NCI-H345 treated with DMSO at 0.1 percent for 48 hours (cell line): ENCODE measurements at regions not wholly inside any gene's neighbourhood (a gene's known extent, or its start where the extent isn't known, plus 50 kb on each side); places are given as distances from the start of the nearest gene placed in this dataset.
"Not testable (repeated sequence)": the region's sequence is repeated elsewhere in the genome, so short reads cannot be mapped to it uniquely, and the experiment has no call there.

ENCODE experiments used
- DNase-seq: peaks from one replicate; lab custom pipeline; 2025; ENCODE audit not compliant: unreplicated experiment; lab: John Stamatoyannopoulos, UW

DNA sequence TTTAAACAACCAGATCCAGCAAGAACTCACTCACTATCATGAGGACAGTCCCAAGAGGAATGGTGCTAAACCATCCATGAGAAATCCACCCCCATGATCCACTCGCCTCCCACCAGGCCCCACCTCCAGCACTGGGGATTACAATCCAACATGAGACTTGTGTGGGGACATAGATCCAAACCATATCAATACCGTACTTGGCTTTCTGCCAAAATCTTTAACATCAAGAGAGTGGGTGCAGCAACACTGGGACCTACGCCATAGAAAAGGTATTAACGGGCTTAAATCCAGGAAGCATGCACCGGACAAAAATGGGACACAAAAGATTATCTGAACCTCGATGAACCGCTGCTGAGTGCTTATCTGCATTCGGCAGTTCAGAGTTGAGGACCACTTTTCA, 322.3 kb upstream of the ARID1B start:
- no peak for DNase-seq

DNA sequence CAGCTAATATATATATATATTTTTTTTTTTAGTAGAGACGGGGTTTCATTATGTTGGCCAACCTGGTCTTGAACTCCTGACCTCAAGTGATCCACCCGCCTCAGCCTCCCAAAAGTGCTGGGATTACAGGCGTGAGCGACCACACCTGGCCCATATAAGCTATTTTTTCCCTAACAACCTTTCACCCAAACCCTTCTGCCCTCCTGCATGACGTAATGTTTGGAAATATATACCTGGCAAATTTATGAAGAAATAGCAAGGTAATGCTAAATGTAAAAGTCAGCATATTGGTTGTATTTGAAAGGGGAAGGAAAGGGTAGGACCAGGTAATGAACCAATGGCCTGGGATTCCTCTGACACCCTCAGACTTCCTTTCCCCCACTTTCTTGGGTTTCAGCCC, 325.5 kb upstream of the ARID1B start:
- DNase-seq: no peak

DNA sequence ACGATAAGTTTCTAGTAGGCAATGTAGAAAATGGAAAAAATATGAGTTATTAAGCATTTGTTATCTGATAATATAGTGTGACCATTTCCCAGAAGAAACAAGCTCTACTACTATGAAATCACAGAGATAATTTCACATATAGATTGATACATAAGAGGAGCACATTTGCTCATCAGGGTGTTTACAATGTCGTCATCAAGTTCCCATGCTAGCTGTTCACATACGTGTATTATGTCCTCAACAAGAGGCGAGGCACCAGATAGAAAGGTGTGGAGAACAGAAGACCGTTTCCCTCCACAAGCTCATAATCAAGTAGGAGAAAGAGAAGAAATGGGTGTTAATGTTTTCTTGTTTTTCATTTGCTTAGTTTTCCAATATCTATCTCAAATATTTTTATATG, 326.1 kb upstream of the ARID1B start:
- DNase-seq: no peak

DNA sequence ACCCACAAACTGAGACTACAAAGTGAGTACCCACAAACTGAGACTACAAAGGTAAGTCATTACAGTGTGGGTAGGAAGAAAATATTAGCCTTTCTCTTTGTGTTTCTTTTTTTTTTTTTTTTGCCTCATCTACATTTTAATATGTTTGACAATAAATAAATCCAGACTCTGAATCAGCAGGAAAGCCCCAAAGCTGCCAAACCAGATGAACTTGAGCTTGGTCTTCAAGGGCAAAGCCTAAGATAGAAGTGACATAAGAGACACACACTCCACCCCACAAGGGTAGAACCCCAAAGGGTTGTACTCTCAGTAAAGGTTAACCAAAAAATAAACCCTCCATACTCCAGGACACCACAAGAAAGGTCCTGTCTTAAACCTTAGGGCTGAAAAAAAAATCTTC, 326.8 kb upstream of the ARID1B start:
- no peak for DNase-seq

GRCh38 chr6:156449569-156449968, 327.6 kb upstream of the ARID1B start:
- no peak for DNase-seq

- DNase-seq: no peak
Observed at GRCh38 chr6:156449128-156449527, 328.1 kb upstream of the ARID1B start.

DNA sequence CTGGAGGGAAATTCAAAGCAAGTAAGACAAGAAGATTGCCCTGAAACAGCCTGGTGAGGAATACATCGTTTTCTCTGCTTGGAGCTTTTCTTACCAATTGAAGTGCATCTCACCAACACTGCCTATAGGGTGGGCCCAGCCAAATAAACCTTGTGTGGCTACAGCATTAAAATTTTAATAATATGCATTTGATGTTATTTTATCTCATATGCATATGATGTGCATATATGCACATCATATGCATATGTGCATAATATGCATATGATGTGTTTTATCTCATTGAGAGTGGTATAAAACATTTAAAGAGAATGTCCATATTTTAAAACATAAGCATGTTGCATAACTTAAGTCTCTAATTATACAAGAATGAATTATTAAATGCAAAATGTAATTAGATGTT, 328.6 kb upstream of the ARID1B start:
- no peak for DNase-seq

- DNase-seq: no peak
Observed at GRCh38 chr6:156440688-156441087, 336.5 kb upstream of the ARID1B start.

GRCh38 chr6:156438350-156438923, 338.7 kb upstream of the ARID1B start:
- no peak for DNase-seq

DNA sequence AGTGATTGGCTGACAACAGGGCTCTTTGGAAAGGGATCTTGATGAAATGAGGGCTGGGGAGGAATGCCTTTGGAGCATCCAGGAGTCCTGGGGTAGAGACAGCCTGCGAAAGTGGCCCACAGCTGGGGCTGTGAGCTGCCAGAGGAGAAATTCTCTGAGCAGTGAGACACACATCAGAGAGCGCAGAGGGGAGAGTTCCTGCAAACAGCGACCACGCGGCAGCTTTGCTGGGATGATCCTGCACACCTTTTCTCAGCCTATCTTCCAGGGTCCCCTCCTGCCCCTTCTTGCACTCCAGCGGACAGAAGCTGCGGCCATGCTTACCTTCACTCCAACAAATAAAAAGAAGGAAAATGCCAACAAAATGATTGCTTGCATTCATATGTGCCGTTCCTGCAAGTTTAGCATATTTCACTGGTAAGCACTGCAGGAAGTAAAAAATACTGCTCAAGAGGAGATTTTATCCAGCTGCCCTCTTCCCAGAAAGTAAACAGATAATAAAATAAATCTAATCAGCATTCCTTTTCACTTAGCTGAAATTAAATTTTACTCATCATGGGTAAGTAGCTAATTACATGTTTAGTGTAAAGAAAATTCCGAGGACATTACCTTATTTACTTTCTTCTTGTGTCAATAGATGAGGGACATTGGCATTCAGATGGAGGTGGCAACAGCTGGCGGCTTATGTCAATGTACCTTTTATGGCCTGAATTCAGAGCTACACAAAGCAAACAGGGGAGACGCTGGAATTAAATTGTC, 339.9 kb upstream of the ARID1B start:
- peak; percentile 75 for DNase-seq

DNA sequence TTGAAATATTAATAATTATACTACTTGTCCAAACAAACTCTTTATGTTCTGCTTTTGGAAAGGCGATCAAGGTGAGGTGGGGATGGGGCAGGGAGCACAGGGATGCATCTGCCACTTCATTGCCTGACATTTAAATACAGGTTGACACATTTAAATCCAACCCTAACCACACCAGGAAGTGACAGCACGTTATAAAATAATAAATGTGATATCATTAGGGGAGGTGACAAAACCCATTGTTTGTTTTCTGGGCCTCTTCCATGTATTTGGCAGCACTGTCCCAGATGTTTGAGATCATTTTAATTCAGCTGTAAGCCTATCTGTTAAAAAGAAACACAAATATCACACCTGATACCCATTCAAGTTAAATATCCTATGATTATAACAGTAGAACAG, 342.4 kb upstream of the ARID1B start:
- no peak for DNase-seq

DNA sequence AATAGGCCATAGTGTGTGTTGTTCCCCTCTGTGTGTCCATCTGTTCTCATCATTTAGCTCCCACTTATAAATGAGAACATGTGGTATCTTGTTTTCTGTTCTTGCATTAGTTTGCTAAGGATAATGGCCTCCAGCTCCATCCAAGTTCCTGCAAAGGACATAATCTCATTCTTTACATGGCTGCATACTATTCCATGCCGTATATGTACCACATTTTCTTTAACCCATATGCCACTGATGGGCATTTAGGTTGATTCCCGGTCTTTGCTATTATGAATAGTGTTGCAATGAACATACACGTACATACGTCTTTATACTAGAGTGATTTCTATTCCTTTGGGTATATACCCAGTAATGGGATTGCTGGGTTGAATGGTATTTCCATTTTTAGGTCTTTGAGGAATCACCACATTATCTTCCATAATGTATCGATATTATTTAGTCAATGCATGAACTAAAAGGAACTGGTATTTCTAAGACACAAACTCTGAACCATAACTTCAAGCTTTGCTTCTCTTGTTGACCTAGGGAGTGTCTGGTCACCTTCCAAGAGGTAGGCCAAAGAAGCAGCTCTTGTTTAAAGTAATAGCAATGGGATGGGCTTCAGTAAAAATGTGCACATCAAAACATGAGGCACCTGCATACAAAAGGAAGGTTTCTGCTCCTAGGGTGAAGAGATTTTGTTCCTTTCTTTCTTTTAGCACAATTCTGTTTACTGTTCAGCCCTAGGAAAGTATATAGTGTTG, 343.0 kb upstream of the ARID1B start:
- no peak for DNase-seq

DNA sequence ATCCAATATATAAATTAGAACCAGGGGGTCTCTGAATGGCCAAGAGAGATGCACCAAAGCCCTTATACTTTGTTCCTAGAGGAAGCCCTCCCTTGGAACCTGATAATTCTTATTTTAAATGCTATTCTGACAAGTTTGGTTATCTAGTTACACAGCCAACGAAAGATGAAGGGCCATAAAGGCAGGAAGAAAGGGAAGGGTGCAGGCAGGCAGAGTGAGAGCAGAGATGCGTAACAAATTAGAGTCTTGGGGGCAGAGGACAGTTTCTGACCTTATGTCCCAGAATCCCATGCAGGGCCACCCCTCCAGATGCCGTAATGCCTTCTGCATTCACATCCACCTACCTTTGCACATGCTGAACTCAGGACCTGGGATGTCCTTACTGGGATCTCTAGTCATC, 344.6 kb upstream of the ARID1B start:
- no peak for DNase-seq

- DNase-seq: no peak
Observed at GRCh38 chr6:156430386-156430785, 346.8 kb upstream of the ARID1B start.

DNA sequence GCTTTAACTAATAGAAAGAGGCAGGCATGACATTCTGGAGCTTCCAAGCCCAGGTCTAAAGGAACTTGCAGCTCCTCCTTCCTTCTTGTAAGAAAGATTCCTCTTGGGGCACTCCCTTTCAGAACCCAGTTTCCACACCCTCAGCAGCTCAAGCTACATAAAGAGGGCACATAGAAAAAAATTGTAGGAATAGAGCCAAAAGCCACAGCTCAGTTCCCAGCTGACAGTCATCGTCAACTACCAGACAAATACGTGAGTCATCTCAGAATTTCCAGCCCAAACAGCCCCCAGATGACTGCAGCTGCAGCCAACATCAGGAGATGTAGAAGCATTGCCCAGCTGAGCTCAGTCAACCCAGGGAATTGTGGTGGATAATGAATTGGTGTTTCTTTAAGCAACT, 349.8 kb upstream of the ARID1B start:
- no peak for DNase-seq

- no peak for DNase-seq
Observed at GRCh38 chr6:156425359-156426020, 351.7 kb upstream of the ARID1B start.

GRCh38 chr6:156423829-156424228, 353.3 kb upstream of the ARID1B start:
- DNase-seq: no peak

- no peak for DNase-seq
Observed at GRCh38 chr6:156423075-156423474, 354.1 kb upstream of the ARID1B start.

DNA sequence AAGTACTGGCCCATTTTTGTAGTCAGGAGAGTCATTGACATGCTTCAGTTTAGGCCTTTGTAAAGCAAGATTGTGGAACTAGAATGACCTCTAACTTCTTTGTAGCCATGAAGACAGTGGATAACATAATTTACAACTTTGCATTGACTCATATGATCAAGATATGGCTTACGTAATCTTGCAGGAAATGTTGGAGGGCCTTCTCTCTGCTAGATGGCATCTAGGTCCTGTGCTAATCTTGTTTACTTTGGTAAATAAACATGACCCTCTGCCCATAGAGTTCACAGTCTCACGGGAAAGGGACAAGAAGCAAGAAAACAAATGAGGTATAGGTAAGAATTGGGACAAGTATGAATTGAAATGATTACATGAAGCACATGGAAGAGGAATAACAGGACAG, 355.2 kb upstream of the ARID1B start:
- no peak for DNase-seq

GRCh38 chr6:156421301-156421700, 355.9 kb upstream of the ARID1B start:
- DNase-seq: not testable (repeated sequence)

DNA sequence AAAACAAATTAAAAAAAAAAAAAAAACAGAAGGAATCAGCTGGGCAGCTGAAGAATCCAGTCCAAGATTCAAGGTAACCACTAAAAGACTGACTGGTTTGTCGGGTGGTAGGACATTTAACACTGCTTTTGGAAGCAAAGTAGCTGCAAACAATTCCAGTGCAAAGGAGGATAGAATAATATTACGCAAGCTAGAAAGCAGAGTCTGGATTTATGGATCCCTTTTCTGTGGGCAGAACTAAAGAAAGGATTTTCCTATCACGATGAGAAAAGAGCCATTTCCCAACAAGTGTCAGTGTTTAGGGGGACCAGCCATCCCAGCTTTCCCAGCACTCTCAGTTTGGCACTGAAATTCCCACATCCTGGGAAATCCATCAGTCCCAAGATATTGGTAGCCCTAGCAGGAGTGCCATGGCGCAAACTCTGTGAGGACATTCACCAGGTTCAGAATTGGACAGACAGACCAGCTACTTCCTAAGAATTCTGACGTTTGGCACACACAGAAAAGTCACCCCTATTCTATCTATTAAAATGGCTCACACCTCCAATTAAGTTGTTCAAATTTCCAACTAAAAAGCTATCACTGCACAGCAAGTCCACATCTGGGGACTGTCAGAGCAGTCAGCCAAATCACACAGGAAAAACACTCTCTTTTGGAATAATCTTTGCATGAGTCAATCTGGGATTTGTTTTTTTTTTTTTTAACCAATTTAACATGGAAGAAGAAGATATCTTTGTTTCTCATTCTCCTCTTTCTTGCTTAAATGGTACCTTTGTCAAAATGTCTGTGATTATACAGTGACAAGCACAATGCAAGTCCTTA, 356.8 kb upstream of the ARID1B start:
- DNase-seq: no peak
